GM23248 (cell line): ENCODE measurements at regions not wholly inside any gene's neighbourhood (a gene's known extent, or its start where the extent isn't known, plus 50 kb on each side); places are given as distances from the start of the nearest gene placed in this dataset.

Source experiments
- DNase-seq: peaks from one replicate; pipeline ENCODE4 v3.0.0-alpha.2; 2015
- H2AFZ ChIP-seq: fragments of 200-600 bp; sonication (generic); 2 replicates; pipeline ENCODE4 v1.6.1; 2016; ENCODE audit warnings: antibody characterized with exemption
- H3F3A ChIP-seq: fragments of 200-600 bp; sonication (generic); 2 replicates; pipeline ENCODE4 v1.6.1; 2016; ENCODE audit warnings: mild to moderate bottlenecking, antibody characterized with exemption, mixed run types; ENCODE audit not compliant: insufficient read depth
- H3K27ac ChIP-seq: fragments of 200-600 bp; sonication (generic); 2 replicates; pipeline ENCODE4 v1.5.1; 2016; ENCODE audit warnings: mild to moderate bottlenecking
- H3K27me3 ChIP-seq: fragments of 200-600 bp; sonication (generic); replicated peaks from 2 replicates; pipeline ENCODE4 v1.6.1; 2016; ENCODE audit warnings: mild to moderate bottlenecking; ENCODE audit not compliant: insufficient read depth
- H3K36me3 ChIP-seq: fragments of 200-600 bp; sonication (generic); 2 replicates; pipeline ENCODE4 v1.6.1; 2016; ENCODE audit warnings: low read depth, mild to moderate bottlenecking
- H3K4me1 ChIP-seq: fragments of 200-600 bp; sonication (generic); 2 replicates; pipeline ENCODE4 v1.6.1; 2016; ENCODE audit warnings: mild to moderate bottlenecking; ENCODE audit not compliant: insufficient read depth
- H3K4me2 ChIP-seq: fragments of 200-600 bp; sonication (generic); one replicate; pipeline ENCODE4 v1.6.1; 2016; ENCODE audit warnings: mild to moderate bottlenecking; ENCODE audit not compliant: unreplicated experiment
- H3K4me3 ChIP-seq: fragments of 200-600 bp; sonication (generic); 2 replicates; pipeline ENCODE4 v1.5.1; 2016; ENCODE audit warnings: mild to moderate bottlenecking
- H3K79me2 ChIP-seq: fragments of 200-600 bp; sonication (generic); 2 replicates; pipeline ENCODE4 v1.6.1; 2016; ENCODE audit warnings: mild to moderate bottlenecking; ENCODE audit not compliant: insufficient read depth
- H3K9ac ChIP-seq: fragments of 200-600 bp; sonication (generic); 2 replicates; pipeline ENCODE4 v1.6.1; 2016; ENCODE audit warnings: mild to moderate bottlenecking
- H3K9me2 ChIP-seq: fragments of 200-600 bp; sonication (generic); 2 replicates; pipeline ENCODE4 v1.6.1; 2016; ENCODE audit warnings: mixed run types, mild to moderate bottlenecking, moderate library complexity; ENCODE audit not compliant: insufficient read depth
- H3K9me3 ChIP-seq: fragments of 200-600 bp; sonication (generic); one replicate; pipeline ENCODE4 v1.6.1; 2017; ENCODE audit warnings: low read depth
- H4K20me1 ChIP-seq: fragments of 200-600 bp; sonication (generic); 2 replicates; pipeline ENCODE4 v1.6.0; 2016; ENCODE audit not compliant: insufficient read depth
- EZH2 ChIP-seq: fragments of 200-600 bp; sonication (generic); IDR thresholded peaks from 2 replicates; pipeline ENCODE4 v1.6.1; 2018; ENCODE audit warnings: antibody characterized with exemption, mild to moderate bottlenecking; ENCODE audit not compliant: insufficient read depth, poor library complexity, severe bottlenecking
- EZH2phosphoT487 ChIP-seq: fragments of 200-600 bp; sonication (generic); IDR thresholded peaks from 2 replicates; pipeline ENCODE4 v1.6.1; 2018; ENCODE audit warnings: antibody characterized with exemption, moderate library complexity, mild to moderate bottlenecking, low read depth; ENCODE audit not compliant: insufficient read depth
- WGBS, 2 experiments: methylation state at CpG; one replicate each; pipeline ENCODE4 v1.1.6; 2015 to 2017; ENCODE audit warnings: low lambda C conversion rate in 2 of 2, low coverage in 1 of 2; ENCODE audit errors: missing lambda C conversion rate in 2 of 2; 5-methylcytosine and 5-hydroxymethylcytosine counted together
- in situ Hi-C: fragments of 300-500 bp; cut with MboI; formaldehyde crosslinking; loops from 2 replicates; pipeline ENCODE4 v1.15.0; 2020

DNA sequence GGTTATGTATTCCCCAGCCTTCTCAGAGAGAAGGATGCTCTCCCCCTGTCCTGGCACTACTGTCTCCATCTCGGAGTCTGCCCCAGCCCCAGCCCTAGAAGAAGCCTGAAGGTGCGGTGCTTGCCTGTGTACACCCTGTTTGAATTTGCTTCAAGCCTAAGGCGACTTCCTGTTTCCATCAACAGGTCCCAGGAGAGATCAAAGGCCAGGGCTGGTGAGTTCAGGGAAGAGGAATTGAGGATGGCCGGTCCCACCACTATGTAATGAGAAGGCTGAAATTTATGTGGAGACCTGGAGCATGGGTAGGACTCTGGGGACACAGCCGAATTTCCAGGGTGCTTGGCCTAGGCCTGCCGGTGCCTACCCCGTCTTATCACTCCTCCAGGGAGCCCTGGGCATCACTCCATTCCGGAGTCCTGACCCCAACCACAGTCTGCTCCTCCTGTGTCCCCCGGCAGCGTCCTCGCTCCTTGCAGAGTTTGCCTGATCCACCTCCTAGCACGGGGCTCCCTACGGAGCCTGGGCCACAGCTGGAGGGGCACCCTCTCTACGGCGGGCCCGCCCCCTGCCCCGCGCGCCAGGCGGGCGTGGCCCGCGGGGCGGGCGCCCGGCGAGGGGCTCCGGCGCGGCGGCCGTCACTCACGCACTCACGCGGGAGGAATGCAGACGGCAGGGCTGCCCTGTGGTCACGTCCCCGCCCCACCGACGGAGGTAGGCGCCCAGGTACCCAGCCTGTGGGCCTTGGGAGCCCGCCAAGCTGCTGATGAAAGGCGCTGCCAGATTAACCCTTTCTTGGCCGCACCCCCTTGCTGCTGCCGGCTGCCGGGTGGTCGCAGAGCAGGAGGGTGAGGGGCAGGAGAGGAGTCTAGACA, 53.8 kb upstream of the TAC4 start:
- H3K9me2 ChIP-seq, result no peaks in the 10 kb centered on the region
- H3K27me3 ChIP-seq, result peaks cover 37% of the 10 kb centered on the region
- in situ Hi-C loops, result no loop called here

DNA sequence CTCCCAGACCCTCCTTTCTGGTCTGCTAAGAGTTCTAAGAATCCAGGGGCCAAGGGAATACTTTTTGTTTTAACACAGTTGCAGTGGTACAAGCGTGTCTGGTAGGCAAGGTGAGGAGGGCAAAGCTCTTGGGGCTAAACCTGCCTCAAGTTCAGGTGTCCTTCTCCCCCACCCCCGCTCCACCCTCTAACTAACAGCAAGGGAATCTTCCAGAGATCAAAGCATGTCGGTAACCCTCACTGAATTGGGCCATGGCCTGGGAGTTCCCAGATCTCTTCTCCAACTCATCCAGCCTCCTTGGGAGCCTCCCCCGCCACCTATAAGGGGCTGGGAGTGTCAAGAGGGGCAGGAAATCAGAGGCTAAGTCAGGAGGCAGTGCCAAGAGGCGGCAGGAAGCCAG, 55.7 kb upstream of the TAC4 start:
- H3F3A ChIP-seq, result no peaks in the 10 kb centered on the region
- no peaks in the 10 kb centered on the region for H3K79me2 ChIP-seq
- no peaks in the 10 kb centered on the region for H4K20me1 ChIP-seq
- H3K9me2 ChIP-seq, result no peaks in the 10 kb centered on the region
- no peak for TF ChIP-seq EZH2
- TF ChIP-seq EZH2phosphoT487, result no peak
- in situ Hi-C loops, result no loop called here
- no peaks in the 10 kb centered on the region for H3K36me3 ChIP-seq
- no peak overlapping the region for H3K27ac ChIP-seq
- DNase-seq, result no peak
- 55 to 63% methylated on average over 5 of the region's 5 CpGs for WGBS, 2 experiments
- H3K4me3 ChIP-seq, result no peak overlapping the region
- no peaks in the 10 kb centered on the region for H3K9me3 ChIP-seq
- no peak overlapping the region for H3K4me2 ChIP-seq
- no peak overlapping the region for H3K9ac ChIP-seq
- H2AFZ ChIP-seq, result no peak overlapping the region
- H3K4me1 ChIP-seq, result no peaks in the 10 kb centered on the region
- peaks cover 37% of the 10 kb centered on the region for H3K27me3 ChIP-seq

More for the DNA sequence above, 53.8 kb upstream of the TAC4 start:
- Histone ChIP-seq H3K79me2 (no peaks in the 10 kb centered on the region), H3K36me3 (no peaks in the 10 kb centered on the region), H3K27ac (no peak overlapping the region), H2AFZ (no peak overlapping the region), H3K4me2 (no peak overlapping the region), H4K20me1 (no peaks in the 10 kb centered on the region), H3K4me3 (no peak overlapping the region), H3K9ac (no peak overlapping the region), H3F3A (no peaks in the 10 kb centered on the region), H3K4me1 (no peaks in the 10 kb centered on the region), H3K9me3 (no peaks in the 10 kb centered on the region)
- TF ChIP-seq EZH2 (no peak), EZH2phosphoT487 (no peak)
- peak; percentile 40 for DNase-seq
- 13 to 23% methylated on average over 20 to 42 of the region's 47 CpGs for WGBS, 2 experiments

GRCh38 chr17:49904893-49905292, 57.0 kb upstream of the TAC4 start:
- no peak for DNase-seq
- H3K27me3 ChIP-seq, result peaks cover 45% of the 10 kb centered on the region
- H3K79me2 ChIP-seq, result no peaks in the 10 kb centered on the region
- TF ChIP-seq EZH2, result no peak
- TF ChIP-seq EZH2phosphoT487, result no peak
- no peak overlapping the region for H3K4me2 ChIP-seq
- no peaks in the 10 kb centered on the region for H3K9me2 ChIP-seq
- no peaks in the 10 kb centered on the region for H3F3A ChIP-seq
- no peaks in the 10 kb centered on the region for H3K4me1 ChIP-seq
- 60 to 62% methylated on average over 9 of the region's 9 CpGs for WGBS, 2 experiments
- H4K20me1 ChIP-seq, result no peaks in the 10 kb centered on the region
- no peaks in the 10 kb centered on the region for H3K36me3 ChIP-seq
- no peak overlapping the region for H3K27ac ChIP-seq
- no peaks in the 10 kb centered on the region for H3K9me3 ChIP-seq
- H3K4me3 ChIP-seq, result no peak overlapping the region
- H2AFZ ChIP-seq, result no peak overlapping the region
- in situ Hi-C loops, result no loop called here
- H3K9ac ChIP-seq, result no peak overlapping the region

- no peak for TF ChIP-seq EZH2
- no peak for TF ChIP-seq EZH2phosphoT487
- no peak overlapping the region for H3K4me3 ChIP-seq
- H3K27me3 ChIP-seq, result peaks cover 47% of the 10 kb centered on the region
- H3K27ac ChIP-seq, result no peak overlapping the region
- no peaks in the 10 kb centered on the region for H3K4me1 ChIP-seq
- in situ Hi-C loops, result no loop called here
- H4K20me1 ChIP-seq, result no peaks in the 10 kb centered on the region
- no peak overlapping the region for H3K4me2 ChIP-seq
- H2AFZ ChIP-seq, result no peak overlapping the region
- no peaks in the 10 kb centered on the region for H3K9me2 ChIP-seq
- H3K9me3 ChIP-seq, result no peaks in the 10 kb centered on the region
- no peak overlapping the region for H3K9ac ChIP-seq
- 50 to 57% methylated on average over 10 of the region's 10 CpGs for WGBS, 2 experiments
- no peaks in the 10 kb centered on the region for H3K36me3 ChIP-seq
- no peak for DNase-seq
- no peaks in the 10 kb centered on the region for H3K79me2 ChIP-seq
- no peaks in the 10 kb centered on the region; the same call in 1 of the 2 replicates for H3F3A ChIP-seq
These were observed 58.8 kb upstream of the TAC4 start for GRCh38 chr17:49906531-49907136.
